ENCODE measurements at regions not wholly inside any gene's neighbourhood (a gene's known extent, or its start where the extent isn't known, plus 50 kb on each side); places are given as distances from the start of the nearest gene placed in this dataset.

DNA sequence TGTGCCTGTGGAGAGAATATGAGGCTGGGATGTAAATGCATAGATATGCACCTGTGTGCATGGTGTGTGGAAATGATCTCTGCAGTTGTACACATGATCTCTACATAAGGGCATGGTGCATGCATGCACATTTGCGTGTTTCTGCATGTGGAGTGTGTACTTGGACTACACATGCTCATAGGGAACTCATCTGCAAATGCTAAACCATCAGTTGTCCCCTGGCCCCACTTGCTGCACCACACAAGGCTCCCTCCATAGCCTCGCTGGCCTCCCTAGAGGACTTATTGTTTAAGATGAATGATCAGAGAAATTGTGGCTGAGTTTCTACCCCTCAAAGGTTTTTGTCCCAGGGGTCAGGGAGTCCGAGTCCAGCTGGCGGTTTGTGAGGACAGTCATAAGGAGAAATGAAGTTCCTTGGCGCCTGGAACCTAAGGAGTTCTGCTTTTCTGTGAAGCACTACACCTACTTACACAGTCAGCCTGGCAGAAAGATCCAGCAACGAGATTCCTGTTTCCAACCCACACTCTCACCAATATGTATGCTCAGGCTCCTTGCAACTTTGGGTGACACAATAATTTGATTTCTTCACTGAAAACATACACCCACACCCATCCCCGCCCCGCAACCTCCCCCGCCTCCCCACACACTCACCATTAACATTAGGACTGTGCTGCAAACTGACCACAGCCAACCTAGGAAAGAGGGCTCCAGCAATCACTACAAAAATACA is 79.9 kb upstream of the CPEB4 start:
- no peak for DNase-seq

DNA sequence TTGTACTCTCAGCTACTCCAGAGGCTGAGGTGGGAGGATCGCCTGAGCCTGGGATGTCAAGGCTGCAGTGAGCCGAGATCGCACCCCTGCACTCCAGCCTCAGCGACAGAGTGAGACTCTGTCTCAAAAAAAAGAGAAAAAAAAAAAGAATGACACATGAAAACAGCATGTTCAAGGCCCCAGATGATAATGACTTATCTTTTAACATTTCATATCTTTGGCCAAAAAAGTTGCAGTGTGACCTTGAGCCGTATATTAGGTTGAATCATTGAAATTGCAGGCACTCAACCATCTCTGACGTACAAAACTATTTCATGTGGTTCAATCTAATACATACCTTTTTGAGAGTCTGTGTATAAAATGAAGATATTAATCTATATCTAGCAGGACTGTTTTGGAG is 79.1 kb upstream of the CPEB4 start:
- DNase-seq = no peak

DNA sequence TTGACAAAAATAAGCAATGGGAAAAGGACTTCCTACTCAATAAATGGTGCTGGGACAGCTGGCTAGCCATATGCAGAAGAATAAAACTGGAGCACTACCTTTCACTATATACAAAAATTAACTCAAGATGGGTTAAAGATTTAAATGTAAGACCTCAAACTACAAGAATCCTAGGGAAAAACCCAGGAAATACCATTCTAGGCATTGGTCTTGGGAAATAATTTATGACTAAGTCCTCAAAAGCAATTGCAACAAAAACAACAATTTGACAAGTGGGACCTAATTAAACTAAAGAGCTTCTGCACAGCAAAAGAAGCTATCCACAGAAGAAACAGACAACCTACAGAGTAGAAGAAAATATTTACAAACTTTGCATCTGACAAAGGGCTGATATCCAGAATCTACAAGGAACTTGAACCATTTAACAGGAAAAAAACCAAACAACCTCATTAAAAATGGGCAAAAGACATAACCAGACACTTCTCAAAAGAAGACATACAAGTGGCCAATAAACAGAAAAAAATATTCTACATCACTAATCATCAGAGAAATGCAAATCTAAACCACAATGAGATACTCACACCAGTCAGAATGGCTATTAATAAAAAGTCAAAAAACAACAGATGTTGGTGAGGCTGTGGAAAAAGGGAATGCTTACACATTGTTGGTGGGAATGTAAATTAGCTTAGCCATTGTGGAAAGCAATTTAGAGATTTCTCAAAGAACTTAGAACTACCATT is 75.2 kb upstream of the CPEB4 start:
- no peak for DNase-seq

DNA sequence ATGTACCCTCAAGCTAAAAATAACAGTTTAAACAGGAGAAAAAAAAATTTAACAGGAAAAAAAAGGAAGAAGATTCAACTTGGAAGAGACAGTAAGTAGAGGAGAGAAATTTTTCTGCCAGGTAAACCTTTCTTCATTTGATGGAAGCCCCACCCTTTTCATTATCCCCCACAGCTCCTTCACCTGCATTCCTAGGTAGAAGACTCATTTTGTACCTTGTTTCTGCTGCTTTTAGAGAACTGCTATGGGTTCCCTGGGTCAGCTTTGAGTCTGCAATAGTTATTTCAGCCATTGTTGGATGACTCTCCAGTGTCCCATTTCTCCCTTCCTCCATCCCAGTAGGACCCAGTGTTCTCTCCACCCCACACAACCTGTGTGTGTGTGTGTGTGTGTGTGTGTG is 74.1 kb upstream of the CPEB4 start:
- no peak for DNase-seq

DNA sequence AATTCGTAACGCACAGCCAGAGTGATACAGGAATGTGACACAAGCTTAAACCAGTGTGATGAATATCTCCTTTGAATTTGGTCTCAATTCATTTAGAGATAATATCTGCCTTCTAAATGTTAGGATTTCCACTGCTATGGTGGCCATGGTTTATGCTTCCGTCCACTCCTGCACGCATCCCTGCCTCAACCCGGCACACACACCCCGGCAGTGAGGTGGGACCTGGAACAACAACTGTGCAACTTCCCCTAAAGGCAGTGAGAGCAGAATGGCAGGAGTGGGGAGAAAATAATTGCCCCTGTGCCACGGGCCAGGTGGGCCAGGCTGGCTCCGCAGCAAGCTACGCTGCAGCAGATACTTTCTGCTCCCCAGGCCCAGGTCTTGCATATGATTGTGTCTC is 72.6 kb upstream of the CPEB4 start:
- no peak for DNase-seq

DNA sequence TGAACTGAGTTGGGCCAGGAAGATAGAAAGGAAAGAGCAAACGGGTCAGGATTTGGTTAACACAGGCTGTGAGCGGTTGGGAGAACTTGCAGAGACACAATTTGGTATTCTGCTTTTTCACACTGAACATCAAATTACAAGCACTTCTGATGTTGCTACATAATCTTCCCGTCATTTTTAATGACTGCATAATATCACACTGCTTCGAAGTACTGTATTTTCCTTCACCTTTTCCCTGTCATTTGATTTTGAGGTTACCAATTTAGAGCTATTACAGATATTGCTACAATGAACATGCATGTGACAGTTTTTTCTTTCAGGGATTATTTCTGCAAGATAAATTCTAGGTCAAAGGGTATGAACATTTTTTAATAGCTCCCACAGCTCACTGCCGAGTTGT is 71.4 kb upstream of the CPEB4 start:
- DNase-seq = no peak

DNA sequence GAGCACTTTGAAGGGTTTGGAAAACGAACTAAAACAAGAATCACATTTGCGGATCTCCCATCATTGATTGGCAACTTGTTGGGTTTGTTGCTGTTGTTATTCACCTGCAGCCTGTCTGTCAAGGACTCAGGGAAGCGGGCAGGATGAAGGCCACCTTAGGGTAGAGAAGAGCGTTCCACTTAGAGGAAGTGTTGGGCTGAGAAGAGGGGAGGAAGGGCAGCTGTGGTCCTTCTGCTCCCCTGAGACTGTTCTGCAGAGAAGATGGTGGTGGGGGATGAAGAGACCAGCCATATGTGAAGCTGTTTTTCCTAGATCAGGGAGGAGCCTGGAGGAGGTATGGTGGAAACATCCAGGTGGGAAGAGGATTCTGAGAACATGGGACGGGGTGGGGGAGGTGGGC is 70.6 kb upstream of the CPEB4 start:
- no peak for DNase-seq

DNA sequence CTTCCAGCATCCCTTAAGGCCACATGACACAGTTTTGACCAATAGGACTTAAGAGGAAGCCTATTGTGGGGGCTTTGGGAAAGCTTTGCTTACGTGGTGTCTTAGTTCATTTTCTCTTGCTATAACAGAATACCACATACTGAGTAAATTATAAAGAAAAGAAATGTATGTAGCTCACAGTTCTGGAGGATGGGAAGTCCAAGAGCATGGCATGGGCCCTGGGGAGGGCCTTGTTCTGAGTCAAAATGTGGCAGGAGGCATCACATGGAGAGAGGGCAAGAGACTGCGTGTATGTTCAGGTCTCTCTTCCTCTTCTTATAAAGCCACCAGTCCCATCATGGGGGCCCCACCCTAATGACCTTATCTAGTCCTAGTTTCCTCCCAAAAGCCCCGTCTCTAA is 68.6 kb upstream of the CPEB4 start:
- no peak for DNase-seq

DNA sequence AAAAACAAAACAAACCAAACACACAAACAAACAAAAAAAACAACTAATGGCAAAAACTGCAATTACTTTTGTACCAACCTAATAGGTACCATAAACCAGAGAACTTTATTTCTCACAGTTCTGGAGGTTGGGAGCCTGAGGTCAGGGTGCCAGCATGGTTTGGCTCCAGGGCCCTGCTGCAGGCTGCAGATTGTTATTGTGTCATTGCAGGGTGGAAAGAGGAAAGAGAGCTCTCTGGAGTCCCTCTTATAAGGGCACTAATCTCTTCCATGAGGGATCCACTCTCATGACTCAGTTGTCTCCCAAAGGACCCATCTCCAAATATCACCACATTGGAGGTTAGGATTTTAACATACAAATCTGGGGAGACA is 64.9 kb upstream of the CPEB4 start:
- DNase-seq = no peak

DNA sequence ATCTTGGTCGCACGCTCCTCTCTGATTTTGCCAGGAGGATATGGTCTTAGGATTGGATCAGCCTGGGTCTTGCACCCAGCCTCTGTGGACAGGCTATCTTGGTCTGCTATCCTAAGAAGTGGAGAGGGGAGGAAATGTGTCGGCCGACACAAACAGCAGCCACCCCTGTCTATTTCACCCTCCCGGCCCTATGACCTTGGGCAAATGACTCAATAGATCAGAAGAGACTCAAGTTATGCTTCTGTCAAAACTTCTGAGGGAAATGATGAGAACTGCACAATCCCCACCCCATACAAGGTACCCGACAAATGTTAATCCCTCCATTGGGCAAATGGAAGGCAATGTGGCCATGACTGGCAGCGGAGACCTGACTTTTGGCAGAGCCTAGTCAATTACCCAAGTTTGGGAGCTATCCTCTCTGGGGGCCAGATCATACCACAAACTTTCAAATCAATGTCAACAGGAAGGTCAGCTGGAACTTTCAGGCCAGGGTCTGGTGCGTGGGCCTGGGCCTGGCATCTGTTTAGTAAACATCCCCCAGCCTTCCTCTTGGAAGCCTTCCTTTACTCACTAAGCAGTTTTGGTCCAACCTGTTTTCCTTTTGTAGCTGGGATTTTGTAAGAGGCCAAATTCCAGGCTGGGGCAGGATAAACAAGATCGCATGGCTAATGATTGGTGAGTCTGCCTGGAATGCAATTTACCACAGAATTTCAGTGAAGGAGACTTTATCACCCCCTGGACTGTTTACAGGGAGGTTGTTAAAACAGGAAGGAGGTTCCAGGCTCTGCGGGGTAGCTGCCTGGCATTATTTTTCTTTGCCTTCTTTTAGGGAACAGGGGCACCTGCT is 64.2 kb upstream of the CPEB4 start:
- peak in 1 of 2 experiments; percentile 18 for DNase-seq

DNA sequence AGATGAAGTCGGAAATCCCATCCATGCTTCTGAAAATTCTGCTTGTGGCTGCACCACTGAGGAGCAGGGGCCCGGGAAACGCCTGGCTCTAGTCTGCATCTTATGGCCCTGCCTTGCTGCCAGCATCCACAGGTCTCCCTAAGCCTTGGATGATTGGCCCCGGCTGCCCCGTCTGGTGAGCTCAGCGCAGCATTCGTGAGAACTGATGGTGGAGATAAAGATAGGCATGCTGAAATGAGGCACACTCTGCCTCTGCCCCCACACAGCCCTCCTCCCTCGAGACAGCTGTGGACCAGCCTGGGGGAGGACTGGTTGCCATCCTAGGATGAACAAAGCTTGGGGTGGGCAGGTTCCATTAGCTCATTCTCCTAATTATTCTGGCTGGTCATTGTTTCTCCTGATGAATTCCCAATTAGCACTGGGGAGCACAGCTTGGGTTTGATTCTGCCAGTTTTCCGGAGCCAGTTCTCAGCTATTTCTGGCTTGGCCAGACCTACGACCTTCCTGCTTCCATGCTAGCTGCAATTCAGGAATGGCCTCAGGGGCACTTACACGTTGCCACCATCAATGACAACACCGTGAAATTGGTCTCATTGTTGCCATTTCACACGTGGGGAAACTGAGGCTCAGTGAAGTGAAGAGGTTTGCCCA is 62.8 kb upstream of the CPEB4 start:
- DNase-seq = no peak

DNA sequence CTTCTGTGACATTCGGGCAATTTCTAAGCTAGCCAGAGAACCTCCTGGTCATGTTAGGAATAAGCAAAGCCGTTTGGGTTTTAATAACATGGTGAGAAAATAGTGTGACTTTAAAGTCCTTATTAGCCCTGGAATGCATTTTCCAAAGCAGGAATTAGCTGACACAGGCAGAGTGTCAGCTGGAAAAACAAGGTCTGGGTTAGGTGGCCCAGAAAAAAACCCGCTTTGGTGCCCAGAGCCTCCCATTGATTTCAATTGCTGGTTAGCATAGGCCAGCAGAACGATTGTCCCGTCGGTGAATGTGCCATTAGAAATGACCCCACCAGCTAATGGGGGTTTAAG is 62.1 kb upstream of the CPEB4 start:
- no peak for DNase-seq

DNA sequence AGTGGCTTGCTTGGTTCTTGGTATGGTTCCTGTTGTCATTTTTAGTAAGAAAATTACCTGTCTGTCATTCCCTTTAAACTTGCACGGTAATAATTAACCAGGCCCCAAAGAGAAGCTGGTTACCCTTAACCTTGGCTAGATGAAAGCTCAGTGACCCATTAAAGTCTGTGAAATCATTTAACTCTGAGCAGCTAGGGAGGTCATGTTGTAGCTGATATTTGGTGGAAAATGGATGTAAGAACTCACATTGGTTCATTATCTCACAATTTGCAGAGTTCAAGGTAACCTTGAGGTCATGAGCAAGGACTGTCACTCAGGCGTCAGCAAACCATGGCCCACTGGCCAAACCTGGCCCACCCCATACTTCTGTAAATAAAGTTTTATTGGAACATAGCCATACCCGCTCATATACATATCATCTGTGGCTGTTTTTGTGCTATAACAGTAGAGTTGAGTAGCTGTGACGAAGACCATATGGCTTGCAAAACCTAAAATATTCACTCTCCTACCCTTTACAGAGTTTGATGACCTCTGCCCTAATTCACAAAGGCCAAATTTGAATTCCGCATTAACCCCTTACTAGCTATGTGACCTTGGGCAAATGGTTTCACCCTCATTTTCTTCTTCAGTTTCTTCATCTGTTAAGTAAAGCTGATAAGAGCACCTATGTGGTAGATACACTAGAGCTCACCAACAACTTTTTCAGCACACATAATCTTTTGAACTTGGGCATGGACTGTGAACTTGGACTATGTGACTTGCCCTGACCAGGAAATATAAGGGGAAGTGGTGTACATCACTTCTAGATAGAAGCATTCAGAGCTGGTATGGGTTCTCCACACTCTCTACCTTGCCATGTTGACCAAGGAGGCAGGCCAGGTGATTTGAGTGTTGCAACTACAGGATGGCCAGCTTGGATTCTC is 61.5 kb upstream of the CPEB4 start:
- no peak for DNase-seq

DNA sequence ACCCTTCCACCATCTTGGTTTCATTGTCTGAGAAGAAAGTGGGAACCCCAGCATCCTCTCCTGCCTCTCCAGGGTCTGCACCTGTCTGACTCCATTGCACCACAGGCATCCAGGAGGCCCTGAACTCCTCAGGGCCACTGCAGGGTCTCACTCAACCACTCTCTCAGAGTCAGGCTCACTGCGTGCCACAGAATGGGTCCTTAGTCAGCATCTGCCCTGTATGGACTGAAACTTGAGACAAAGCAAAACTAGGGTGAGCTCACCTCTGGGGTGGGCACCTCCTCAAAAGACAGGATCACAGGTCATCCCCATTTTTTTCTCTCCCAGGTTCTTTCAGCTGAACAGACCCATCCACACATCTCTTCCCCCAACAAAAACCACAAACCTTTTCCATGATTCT is 59.2 kb upstream of the CPEB4 start:
- no peak for DNase-seq

DNA sequence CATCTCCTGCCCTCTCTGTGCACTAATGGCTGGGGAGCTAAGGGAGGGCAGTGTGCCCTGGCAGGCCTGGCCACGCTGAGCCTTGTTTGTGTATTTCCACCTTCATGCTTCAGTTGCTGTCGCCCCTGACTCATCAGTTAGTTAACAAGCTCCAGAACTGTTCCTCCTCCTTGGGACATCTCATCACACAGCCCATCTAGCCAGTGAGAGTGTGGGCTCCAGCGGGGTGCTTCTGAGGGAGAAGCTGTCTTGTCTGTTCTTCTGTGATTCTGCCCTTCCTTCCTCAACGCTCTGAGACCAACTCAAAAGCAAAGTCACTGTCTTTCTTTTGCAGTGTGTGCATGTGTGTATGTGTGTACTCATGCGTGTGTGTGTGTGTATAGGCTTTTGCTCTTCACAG is 58.3 kb upstream of the CPEB4 start:
- no peak for DNase-seq

DNA sequence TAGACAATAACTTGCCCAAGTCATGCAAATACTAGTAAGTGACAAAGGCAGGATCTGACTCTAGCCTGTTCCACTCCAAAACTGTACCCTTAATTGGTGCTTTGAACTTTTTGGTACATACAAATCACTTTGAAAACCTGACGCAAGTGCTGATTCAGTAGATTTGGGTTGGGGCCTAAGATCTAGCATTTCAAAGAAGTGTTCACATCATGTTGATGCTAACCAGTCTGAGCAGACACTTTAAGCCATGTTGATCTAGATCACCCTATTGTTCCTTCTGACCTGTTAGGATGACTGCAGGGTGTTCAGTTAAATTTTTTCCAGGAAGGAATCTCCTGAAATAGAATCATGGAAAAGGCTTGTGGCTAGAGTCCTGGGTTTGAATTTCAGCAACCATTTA is 57.7 kb upstream of the CPEB4 start:
- DNase-seq = no peak

DNA sequence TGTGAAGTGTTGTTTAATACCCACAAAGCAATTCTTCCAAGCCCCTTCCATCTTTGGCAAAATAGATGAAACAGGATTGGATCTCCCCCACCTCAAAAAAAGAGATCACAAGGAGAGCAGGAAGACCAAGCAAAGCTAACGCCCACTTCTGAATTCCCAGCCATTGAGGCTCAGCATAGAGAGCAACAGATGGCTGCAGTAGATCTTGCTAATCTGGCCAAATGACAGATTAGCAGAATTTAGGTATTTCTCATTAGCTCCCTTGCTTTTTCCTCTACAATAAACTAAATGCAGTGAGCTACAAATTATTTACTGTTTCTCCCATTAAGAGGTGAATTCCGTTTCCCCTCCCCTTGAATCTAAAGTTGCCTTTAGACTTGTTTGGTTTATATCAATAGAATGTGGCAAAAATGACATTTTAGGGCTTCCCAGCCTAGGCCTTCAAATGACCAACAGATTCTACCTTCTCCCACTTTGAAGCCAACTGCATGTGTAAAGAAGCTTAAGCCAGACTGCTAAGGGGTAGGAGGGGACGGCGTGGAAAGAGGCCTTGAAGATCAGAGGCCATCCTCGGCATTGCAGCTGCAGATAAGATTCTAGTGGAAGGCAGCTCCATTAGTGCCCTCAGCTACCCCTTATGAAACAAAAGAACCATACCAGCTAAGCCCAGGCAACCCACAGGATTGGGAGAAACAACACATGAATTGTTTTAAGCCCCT is 56.8 kb upstream of the CPEB4 start:
- DNase-seq = no peak

DNA sequence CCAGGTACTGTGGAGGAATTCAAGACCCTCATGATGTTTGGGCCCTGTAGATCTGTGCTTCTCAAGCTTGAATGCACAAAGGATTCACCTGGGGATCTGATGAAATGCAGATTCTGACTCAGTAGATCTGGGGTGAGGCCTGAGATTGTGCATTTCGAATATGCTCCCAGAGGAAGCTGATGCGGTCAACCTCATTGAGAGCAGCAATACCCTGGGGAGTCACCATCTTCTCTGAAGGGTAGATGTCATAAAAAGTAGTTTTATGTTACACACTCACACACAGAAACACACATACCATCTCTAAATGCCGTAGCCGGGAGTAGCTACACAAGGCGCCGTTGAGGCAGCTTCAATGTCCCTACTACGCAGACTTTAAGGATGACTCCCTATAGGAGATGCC is 55.8 kb upstream of the CPEB4 start:
- DNase-seq = no peak

DNA sequence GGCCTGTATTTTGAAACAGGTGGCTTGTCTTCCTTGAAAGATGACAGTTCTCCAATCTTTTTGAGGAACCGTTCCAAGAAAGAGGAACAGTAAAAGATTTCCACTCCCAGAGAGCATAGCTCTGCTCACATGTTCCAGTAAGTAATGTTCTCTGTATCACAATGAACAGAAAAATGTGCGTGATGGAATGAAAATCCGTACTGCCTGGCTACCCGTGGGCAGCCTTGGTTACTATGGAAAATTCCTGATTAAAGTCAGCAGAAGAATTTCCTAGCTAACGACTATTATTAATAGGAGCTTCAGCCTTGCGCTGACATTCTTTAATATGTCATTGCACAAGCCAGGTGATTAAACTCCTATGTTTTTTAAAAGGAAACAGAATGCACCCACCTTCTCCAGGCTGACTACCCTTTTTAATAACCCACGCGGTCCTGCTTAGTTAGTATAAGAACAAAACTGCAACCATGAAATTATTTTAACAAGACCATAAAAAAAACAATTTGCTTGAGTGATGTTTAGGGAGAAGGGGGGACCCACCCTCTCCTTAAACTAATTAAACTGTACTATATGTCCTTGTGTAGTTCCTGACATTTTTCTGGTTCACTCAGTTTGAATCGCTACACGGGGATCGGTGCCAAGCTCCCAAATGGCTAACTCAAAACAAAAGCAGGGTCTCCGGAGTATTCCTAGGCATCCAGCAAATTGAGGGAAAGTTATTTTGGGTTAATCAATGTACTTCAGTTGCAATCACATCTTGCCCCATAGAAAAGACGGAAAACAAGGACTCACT is 54.8 kb upstream of the CPEB4 start:
- DNase-seq = no peak

DNA sequence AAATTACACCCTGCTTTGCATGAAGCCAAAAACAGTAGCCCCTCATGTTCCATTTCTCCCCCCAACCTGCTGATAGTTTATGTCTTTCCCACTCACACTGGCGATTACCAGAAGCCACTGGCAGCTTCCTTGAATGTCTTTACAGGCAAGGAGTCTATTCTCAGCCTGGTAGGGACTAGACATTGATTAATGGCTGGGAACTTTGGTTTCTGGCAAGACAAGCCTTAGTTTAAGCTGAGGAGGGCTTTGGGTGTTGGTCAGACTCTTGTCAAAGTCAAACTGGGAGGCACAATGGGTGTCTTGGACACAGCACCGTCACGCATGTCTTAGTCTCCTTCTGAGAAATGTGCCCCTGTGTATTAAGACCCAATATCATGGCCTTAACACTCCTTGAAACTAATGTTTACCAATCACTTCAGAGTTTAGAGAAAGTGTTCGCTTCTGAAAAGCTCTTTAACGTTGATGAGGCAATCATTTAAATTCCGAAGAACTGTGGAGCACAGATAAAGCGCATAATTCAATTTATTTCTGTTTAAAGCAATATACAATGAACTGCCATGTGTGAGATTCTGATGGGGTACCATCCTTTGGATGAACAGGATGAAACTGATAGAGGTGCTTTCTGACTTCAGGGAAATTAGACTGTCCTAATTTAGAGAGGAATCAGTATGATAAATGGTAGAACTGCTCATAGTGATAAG is 53.9 kb upstream of the CPEB4 start:
- no peak for DNase-seq

All from SW 1271 (cell line).